Ovary (tissue), 7 donors: ENCODE measurements at regions not wholly inside any gene's neighbourhood (a gene's known extent, or its start where the extent isn't known, plus 50 kb on each side); places are given as distances from the start of the nearest gene placed in this dataset.

Experiments
- DNase-seq, 5 donors: peaks; one replicate each; pipeline ENCODE4 v3.0.0-alpha.2; 2019 to 2020
- H3K27ac ChIP-seq, 2 donors: fragments of 200-600 bp; one replicate each; pipeline versions ENCODE4 v1.5.1 to v1.8.0; 2019 to 2022
- H3K27me3 ChIP-seq: fragments of 200-600 bp; one replicate; pipeline ENCODE4 v1.8.0; 2022
- H3K36me3 ChIP-seq: fragments of 200-600 bp; sonication (generic); one replicate; pipeline ENCODE4 v1.5.1; 2019
- H3K4me1 ChIP-seq: one replicate; pipeline ENCODE4 v1.8.1; 2013; ENCODE audit warnings: mild to moderate bottlenecking, moderate library complexity; ENCODE audit not compliant: insufficient read depth
- H3K4me3 ChIP-seq: fragments of 200-600 bp; sonication (generic); one replicate; pipeline ENCODE4 v1.5.1; 2017
- H3K9me3 ChIP-seq, 2 donors: fragments of 200-600 bp in 1 of 2; sonication (generic) in 1 of 2; one replicate each; pipeline versions ENCODE4 v1.5.1 to v1.8.1; 2013 to 2019; ENCODE audit warnings: mild to moderate bottlenecking in 1 of 2, moderate library complexity in 1 of 2
- EP300 ChIP-seq: sonication (generic); formaldehyde crosslinking; IDR thresholded peaks from one replicate; pipeline ENCODE4 v1.6.1; 2017; ENCODE audit warnings: antibody characterized with exemption
- POLR2A ChIP-seq: fragments of 450-650 bp; IDR thresholded peaks from one replicate; pipeline ENCODE4 v1.6.1; 2017; ENCODE audit warnings: antibody characterized with exemption, mild to moderate bottlenecking, moderate library complexity
- WGBS, 3 donors: extraction: QIAGEN DNeasy Blood & Tissue Kit in 1 of 3; methylation state at CpG; one replicate each; pipeline versions ENCODE4 v1.1.5 to v1.1.7; 2013 to 2017; 5-methylcytosine and 5-hydroxymethylcytosine counted together
- intact Hi-C, 4 donors: fragments of 100-400 bp; cut with DNase I; formaldehyde crosslinking; loops; one replicate each; pipeline versions ENCODE4 v1.11.0 to v1.15.1; 2022 to 2023
- TF ChIP-seq, protein P1 (sequence below), 3 donors: fragments of 450-650 bp in 2 of 3; fragments of 200-600 bp in 1 of 3; IDR thresholded peaks; one replicate each; pipeline versions ENCODE4 v1.5.1 to v1.8.0; 2016 to 2022; ENCODE audit warnings: antibody characterized with exemption in 3 of 3, mild to moderate bottlenecking in 1 of 3
- donor health status: DM: no; HTN: no; CAD: no; lungs with moderate emphysema.
- donor health status: DM: no; HTN: no; CAD: no.
- donor health status: Bipolar disorder and iron deficiency.
- donor health status: DM: no; HTN: no; CAD: no.
- donor health status: DM: yes; HTN: yes; CAD: no.

DNA sequence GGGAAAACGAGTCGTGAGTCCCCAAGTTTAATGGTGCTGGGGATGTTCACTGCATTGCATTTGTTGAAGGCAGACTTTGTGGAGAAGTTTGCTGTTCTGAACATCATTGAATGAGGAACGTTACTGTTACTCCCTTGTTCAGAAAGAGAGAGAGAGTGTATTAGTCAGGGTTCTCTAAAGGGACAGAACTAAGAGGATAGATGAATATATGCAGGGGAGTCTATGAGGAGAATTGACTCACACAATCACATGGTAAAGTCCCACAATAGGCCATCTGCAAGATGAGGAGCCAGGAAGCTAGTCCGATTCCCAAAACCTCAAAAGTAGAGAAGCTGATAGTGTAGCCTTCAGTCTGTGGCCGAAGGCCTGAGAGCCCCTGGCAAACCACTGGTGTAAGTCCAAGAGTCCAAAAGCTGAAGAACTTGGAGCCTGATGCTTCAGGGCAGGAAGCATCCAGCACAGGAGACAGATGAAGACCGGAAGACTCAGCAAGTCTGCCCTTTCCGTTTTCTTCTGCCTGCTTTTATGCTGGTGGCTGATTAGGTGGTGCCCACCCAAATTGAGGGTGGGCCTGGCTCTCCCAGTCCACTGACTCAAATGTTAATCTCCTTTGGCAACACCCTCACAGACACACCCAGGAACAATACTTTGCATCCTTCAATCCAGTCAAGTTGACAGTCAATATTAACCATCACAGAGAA lies 223.5 kb upstream of the PCSK2 start:
- Histone ChIP-seq H3K27me3 (no peaks in the 10 kb centered on the region), H3K9me3 (no peaks in the 10 kb centered on the region), H3K4me1 (no peaks in the 10 kb centered on the region), H3K4me3 (no peak overlapping the region), H3K27ac (no peak overlapping the region), H3K36me3 (no peaks in the 10 kb centered on the region)
- DNase-seq = no peak
- TF ChIP-seq EP300 (no peak), POLR2A (no peak)
- TF ChIP-seq, protein P1, sequence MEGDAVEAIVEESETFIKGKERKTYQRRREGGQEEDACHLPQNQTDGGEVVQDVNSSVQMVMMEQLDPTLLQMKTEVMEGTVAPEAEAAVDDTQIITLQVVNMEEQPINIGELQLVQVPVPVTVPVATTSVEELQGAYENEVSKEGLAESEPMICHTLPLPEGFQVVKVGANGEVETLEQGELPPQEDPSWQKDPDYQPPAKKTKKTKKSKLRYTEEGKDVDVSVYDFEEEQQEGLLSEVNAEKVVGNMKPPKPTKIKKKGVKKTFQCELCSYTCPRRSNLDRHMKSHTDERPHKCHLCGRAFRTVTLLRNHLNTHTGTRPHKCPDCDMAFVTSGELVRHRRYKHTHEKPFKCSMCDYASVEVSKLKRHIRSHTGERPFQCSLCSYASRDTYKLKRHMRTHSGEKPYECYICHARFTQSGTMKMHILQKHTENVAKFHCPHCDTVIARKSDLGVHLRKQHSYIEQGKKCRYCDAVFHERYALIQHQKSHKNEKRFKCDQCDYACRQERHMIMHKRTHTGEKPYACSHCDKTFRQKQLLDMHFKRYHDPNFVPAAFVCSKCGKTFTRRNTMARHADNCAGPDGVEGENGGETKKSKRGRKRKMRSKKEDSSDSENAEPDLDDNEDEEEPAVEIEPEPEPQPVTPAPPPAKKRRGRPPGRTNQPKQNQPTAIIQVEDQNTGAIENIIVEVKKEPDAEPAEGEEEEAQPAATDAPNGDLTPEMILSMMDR (IDR thresholded peaks at IDR 0.05) = no peak
- intact Hi-C loops = no loop called here
- WGBS, 3 donors = 75 to 85% (median 84%) methylated on average over 7 of the region's 7 CpGs

DNA sequence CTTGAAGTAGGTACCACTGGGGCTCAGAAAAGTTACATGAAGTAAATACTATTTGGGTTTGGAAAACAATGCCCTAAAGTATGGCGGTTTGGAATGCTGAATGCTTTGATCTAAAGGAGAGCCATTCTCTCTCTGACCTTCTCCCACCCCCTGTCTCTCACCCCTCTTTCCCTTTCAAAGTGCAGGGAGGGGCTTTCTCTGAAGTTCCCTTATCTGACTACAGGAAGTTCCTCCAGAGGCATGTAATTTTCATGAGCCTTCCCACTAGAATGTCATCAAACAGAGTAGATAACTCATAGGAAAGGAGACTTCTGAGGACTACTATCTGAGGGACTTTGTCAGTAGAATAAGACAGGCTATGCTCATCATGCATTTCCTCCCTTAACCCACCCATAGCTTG lies 216.7 kb upstream of the PCSK2 start:
- Histone ChIP-seq H3K4me1 (no peaks in the 10 kb centered on the region), H3K27ac (no peak overlapping the region), H3K27me3 (no peaks in the 10 kb centered on the region), H3K9me3 (no peaks in the 10 kb centered on the region), H3K36me3 (no peaks in the 10 kb centered on the region), H3K4me3 (no peak overlapping the region)
- no peak for DNase-seq
- 44 to 51% (median 46%) methylated on average over 1 of the region's 1 CpG for WGBS, 3 donors
- intact Hi-C loops = no loop called here
- TF ChIP-seq EP300 (no peak), POLR2A (no peak)
- TF ChIP-seq, protein P1 (IDR thresholded peaks at IDR 0.05) = no peak

DNA sequence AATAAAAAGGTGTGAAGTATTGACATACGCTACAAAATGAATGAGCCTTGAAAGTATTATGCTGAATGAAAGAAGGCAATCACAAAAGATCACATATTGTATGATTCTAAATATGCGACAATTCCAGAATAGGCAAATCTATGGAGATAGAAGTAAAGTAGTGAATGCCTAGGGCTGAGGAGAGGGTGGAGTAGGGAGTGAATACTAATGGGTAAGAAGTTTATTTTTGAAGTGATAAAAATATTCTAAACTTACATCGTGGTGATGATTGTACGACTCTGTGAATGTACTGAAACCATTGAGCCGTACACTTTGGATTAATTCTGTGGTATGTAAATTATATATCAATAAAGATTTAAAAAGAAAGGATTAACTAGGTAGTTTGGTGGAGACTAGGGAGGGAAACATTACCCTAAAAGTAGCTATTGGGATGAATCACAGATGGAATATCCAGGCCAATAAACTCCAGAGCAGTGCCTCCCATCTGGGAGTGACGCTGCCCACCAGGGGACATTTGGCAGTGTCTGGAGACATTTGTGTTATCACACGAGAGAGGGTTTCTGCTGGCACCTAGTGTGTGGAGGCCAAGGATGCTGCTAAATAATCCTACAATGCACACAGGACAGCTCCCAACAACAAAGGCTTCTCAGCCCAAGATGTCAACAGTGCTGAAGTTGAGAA lies 214.2 kb upstream of the PCSK2 start:
- no peak for TF ChIP-seq POLR2A
- TF ChIP-seq, protein P1 (IDR thresholded peaks at IDR 0.05) = no peak
- no peak for TF ChIP-seq EP300
- Histone ChIP-seq H3K27me3 (no peaks in the 10 kb centered on the region), H3K27ac (no peak overlapping the region), H3K9me3 (no peaks in the 10 kb centered on the region), H3K4me3 (no peak overlapping the region), H3K4me1 (no peaks in the 10 kb centered on the region), H3K36me3 (no peaks in the 10 kb centered on the region)
- DNase-seq = no peak
- intact Hi-C loops = no loop called here
- 74 to 82% (median 74%) methylated on average over 7 of the region's 7 CpGs for WGBS, 3 donors

DNA sequence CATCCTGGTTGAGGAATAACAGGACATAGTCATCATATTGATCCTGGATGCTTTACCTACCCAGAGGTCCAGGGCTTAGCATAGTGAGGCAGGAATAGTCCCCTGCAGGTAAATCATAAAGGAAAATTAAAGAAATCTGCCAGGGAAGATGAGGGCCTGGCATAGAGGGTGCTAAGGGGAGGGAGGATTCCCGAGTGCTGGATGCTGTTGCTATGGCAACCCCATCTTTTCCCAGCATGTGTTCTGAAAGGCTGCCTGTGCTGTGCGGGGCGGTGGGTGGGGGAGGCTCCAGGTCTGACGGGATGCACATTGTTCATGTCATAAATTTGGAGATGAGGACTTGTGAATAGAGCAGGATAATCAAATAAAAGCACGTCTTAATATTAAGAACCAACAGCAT lies 212.6 kb upstream of the PCSK2 start:
- Histone ChIP-seq H3K27ac (no peak overlapping the region), H3K27me3 (no peaks in the 10 kb centered on the region), H3K36me3 (no peaks in the 10 kb centered on the region), H3K4me1 (no peaks in the 10 kb centered on the region), H3K9me3 (no peaks in the 10 kb centered on the region), H3K4me3 (no peak overlapping the region)
- 27 to 28% (median 27%) methylated on average over 5 of the region's 5 CpGs for WGBS, 3 donors
- intact Hi-C loops = no loop called here
- DNase-seq = no peak
- TF ChIP-seq POLR2A = no peak
- TF ChIP-seq EP300 = no peak
- TF ChIP-seq, protein P1 (IDR thresholded peaks at IDR 0.05) = no peak
